ENCODE measurements at regions not wholly inside any gene's neighbourhood (a gene's known extent, or its start where the extent isn't known, plus 50 kb on each side); places are given as distances from the start of the nearest gene placed in this dataset.

GRCh38 chr18:10216791-10217190 lies 237.6 kb upstream of the APCDD1 start:
- no peaks in the 10 kb centered on the region for H3K9me3 ChIP-seq (ENCODE audit: low read length)
- no peak overlapping the region for H3K4me3 ChIP-seq (ENCODE audit: low read length)
- H2AFZ ChIP-seq (ENCODE audit: low read depth, low read length) = no peak overlapping the region
- TF ChIP-seq SMC3 (conservative IDR thresholded peaks at IDR 0.05; ENCODE audit: poor library complexity) (no peak), TAF1 (IDR thresholded peaks at IDR 0.05; ENCODE audit: low read depth) (no peak), REST (IDR thresholded peaks at IDR 0.05; ENCODE audit: borderline replicate concordance) (no peak)
- H3K9me2 ChIP-seq (ENCODE audit: insufficient read depth, low read length) = no peaks in the 10 kb centered on the region
- no peaks in the 10 kb centered on the region for H3K36me3 ChIP-seq (ENCODE audit: insufficient read depth, low read length)
- H3F3A ChIP-seq (ENCODE audit: insufficient read depth, low read length, poor library complexity, severe bottlenecking) = no peaks in the 10 kb centered on the region
- no peaks in the 10 kb centered on the region for H4K20me1 ChIP-seq (ENCODE audit: insufficient read depth)
- no peaks in the 10 kb centered on the region for H3K27me3 ChIP-seq (ENCODE audit: insufficient read depth, low read depth, low read length)
- H3K4me2 ChIP-seq (ENCODE audit: low read length) = no peak overlapping the region
- H3K9ac ChIP-seq (ENCODE audit: low read length) = no peak overlapping the region
- H3K79me2 ChIP-seq (replicated peaks; ENCODE audit: insufficient read depth, low read length) = no peaks in the 10 kb centered on the region
- no peak overlapping the region for H3K27ac ChIP-seq (ENCODE audit: low read length)

GRCh38 chr18:10217211-10217610 lies 237.2 kb upstream of the APCDD1 start:
- Histone ChIP-seq H3K9me3 (ENCODE audit: low read length) (no peaks in the 10 kb centered on the region), H2AFZ (ENCODE audit: low read depth, low read length) (no peak overlapping the region), H3K79me2 (replicated peaks; ENCODE audit: insufficient read depth, low read length) (no peaks in the 10 kb centered on the region), H4K20me1 (ENCODE audit: insufficient read depth) (no peaks in the 10 kb centered on the region), H3K4me3 (ENCODE audit: low read length) (no peak overlapping the region), H3K9me2 (ENCODE audit: insufficient read depth, low read length) (no peaks in the 10 kb centered on the region), H3K27me3 (ENCODE audit: insufficient read depth, low read depth, low read length) (no peaks in the 10 kb centered on the region), H3K4me2 (ENCODE audit: low read length) (no peak overlapping the region), H3F3A (ENCODE audit: insufficient read depth, low read length, poor library complexity, severe bottlenecking) (no peaks in the 10 kb centered on the region), H3K9ac (ENCODE audit: low read length) (no peak overlapping the region), H3K36me3 (ENCODE audit: insufficient read depth, low read length) (no peaks in the 10 kb centered on the region), H3K27ac (ENCODE audit: low read length) (no peak overlapping the region)
- no peak for TF ChIP-seq CTCF (IDR thresholded peaks at IDR 0.05; ENCODE audit: poor library complexity, severe bottlenecking)
- no peak for TF ChIP-seq RAD21 (conservative IDR thresholded peaks at IDR 0.05)
- TF ChIP-seq EZH2 (IDR thresholded peaks at IDR 0.05; ENCODE audit: borderline replicate concordance, insufficient read depth, low read length, poor library complexity, severe bottlenecking) = no peak
- TF ChIP-seq MXI1 (conservative IDR thresholded peaks at IDR 0.05; ENCODE audit: poor library complexity, severe bottlenecking) = no peak
- no peak for TF ChIP-seq POLR2AphosphoS5 (IDR thresholded peaks at IDR 0.05)
- TF ChIP-seq EP300 (conservative IDR thresholded peaks at IDR 0.05; ENCODE audit: poor library complexity, severe bottlenecking) = no peak
- TF ChIP-seq SMC3 (conservative IDR thresholded peaks at IDR 0.05; ENCODE audit: poor library complexity) = no peak
- no peak for TF ChIP-seq REST (IDR thresholded peaks at IDR 0.05; ENCODE audit: borderline replicate concordance)
- no peak for TF ChIP-seq TAF1 (IDR thresholded peaks at IDR 0.05; ENCODE audit: low read depth)
